D721Med (cell line): ENCODE measurements at regions not wholly inside any gene's neighbourhood (a gene's known extent, or its start where the extent isn't known, plus 50 kb on each side); places are given as distances from the start of the nearest gene placed in this dataset.

Source experiments
- DNase-seq: peaks from one replicate; pipeline ENCODE4 v3.0.0; 2011; ENCODE audit warnings: low spot score; ENCODE audit not compliant: insufficient read length
- FAIRE-seq: peaks from 2 replicates; lab custom pipeline; 2011; peaks lifted over from hg19 to GRCh38; lab: Jason Lieb, UNC
- CTCF ChIP-seq: IDR thresholded peaks from 2 replicates; pipeline ENCODE4 v1.5.1; 2012; ENCODE audit warnings: mild to moderate bottlenecking, control low read depth; ENCODE audit not compliant: insufficient read depth; ENCODE audit errors: missing control alignments

- DNase-seq = no peak
- no peak for FAIRE-seq
- TF ChIP-seq CTCF = no peak
Measured at GRCh38 chr12:97386133-97386581, 76.4 kb upstream of the RMST start.

- no peak for DNase-seq
- no peak for TF ChIP-seq CTCF
- FAIRE-seq = no peak
Measured at GRCh38 chr12:97387844-97388243, 74.8 kb upstream of the RMST start.

GRCh38 chr12:97394657-97395056, 67.9 kb upstream of the RMST start:
- DNase-seq (no peak), FAIRE-seq (no peak)
- no peak for TF ChIP-seq CTCF

GRCh38 chr12:97397008-97397407, 65.6 kb upstream of the RMST start:
- no peak for TF ChIP-seq CTCF
- no peak for FAIRE-seq

GRCh38 chr12:97398704-97399103, 63.9 kb upstream of the RMST start:
- TF ChIP-seq CTCF = no peak
- FAIRE-seq = no peak
- no peak for DNase-seq

More at GRCh38 chr12:97397008-97397407, 65.6 kb upstream of the RMST start:
- no peak for DNase-seq

GRCh38 chr12:97404093-97404492, 58.5 kb upstream of the RMST start:
- FAIRE-seq (no peak), DNase-seq (no peak)
- no peak for TF ChIP-seq CTCF

- no peak for DNase-seq
Measured at GRCh38 chr12:97404543-97404942, 58.1 kb upstream of the RMST start.

More at GRCh38 chr12:97404543-97404942, 58.1 kb upstream of the RMST start:
- peak; percentile 93 for TF ChIP-seq CTCF
- FAIRE-seq = no peak
